Breast epithelium (tissue), 4 donors: ENCODE measurements at regions not wholly inside any gene's neighbourhood (a gene's known extent, or its start where the extent isn't known, plus 50 kb on each side); places are given as distances from the start of the nearest gene placed in this dataset.

Source experiments
- DNase-seq, 2 donors: peaks; one replicate each; pipeline ENCODE4 v3.0.0-alpha.2; 2019; ENCODE audit warnings: low spot score in 2 of 2
- H3K27ac ChIP-seq, 2 donors: fragments of 200-600 bp; sonication (generic) in 1 of 2; one replicate each; pipeline ENCODE4 v1.5.1; 2016 to 2019; ENCODE audit warnings: mild to moderate bottlenecking in 1 of 2
- H3K27me3 ChIP-seq, 2 donors: fragments of 200-600 bp; sonication (generic) in 1 of 2; one replicate each; pipeline versions ENCODE4 v1.5.1 to v1.6.0; 2017 to 2019; ENCODE audit warnings: control low read depth in 1 of 2, mild to moderate bottlenecking in 1 of 2
- H3K36me3 ChIP-seq: fragments of 200-600 bp; one replicate; pipeline ENCODE4 v1.5.1; 2019
- H3K4me1 ChIP-seq, 2 donors: fragments of 200-600 bp; sonication (generic); one replicate each; pipeline ENCODE4 v1.5.1; 2016 to 2019; ENCODE audit warnings: control low read depth in 1 of 2
- H3K4me3 ChIP-seq, 3 donors: fragments of 200-600 bp; sonication (generic); 1 replicate in 2 of 3; 2 replicates in 1 of 3; pipeline ENCODE4 v1.5.1; 2016 to 2019; ENCODE audit warnings: mild to moderate bottlenecking in 3 of 3, moderate library complexity in 2 of 3
- H3K9me3 ChIP-seq, 2 donors: fragments of 200-600 bp; sonication (generic) in 1 of 2; one replicate each; pipeline ENCODE4 v1.5.1; 2016 to 2019; ENCODE audit warnings: control low read depth in 1 of 2
- CTCF ChIP-seq, 3 donors: fragments of 450-650 bp; IDR thresholded peaks; one replicate each; pipeline ENCODE4 v1.5.1; 2016 to 2017; ENCODE audit warnings: antibody characterized with exemption in 3 of 3, mild to moderate bottlenecking in 3 of 3, moderate library complexity in 3 of 3
- POLR2A ChIP-seq: fragments of 450-650 bp; IDR thresholded peaks from one replicate; pipeline ENCODE4 v1.6.1; 2016; ENCODE audit warnings: antibody characterized with exemption, mild to moderate bottlenecking, moderate library complexity
- POLR2AphosphoS5 ChIP-seq, 3 donors: sonication (generic); formaldehyde crosslinking; IDR thresholded peaks; one replicate each; pipeline ENCODE4 v1.6.1; 2017; ENCODE audit warnings: antibody characterized with exemption in 3 of 3
- intact Hi-C: fragments of 100-400 bp; cut with DNase I; formaldehyde crosslinking; loops from one replicate; pipeline ENCODE4 v1.15.1; 2023; ENCODE audit warnings: low total_unique reads

- DNase-seq = no peak
- Histone ChIP-seq H3K4me3 (no peak overlapping the region), H3K4me1 (no peaks in the 10 kb centered on the region), H3K27me3 (no peaks in the 10 kb centered on the region), H3K27ac (no peak overlapping the region), H3K9me3 (no peaks in the 10 kb centered on the region), H3K36me3 (no peaks in the 10 kb centered on the region)
- TF ChIP-seq POLR2AphosphoS5 (IDR thresholded peaks at IDR 0.05) (no peak), POLR2A (no peak), CTCF (IDR thresholded peaks at IDR 0.05) (no peak)
- intact Hi-C loops = no loop called here
These were observed 2257.1 kb upstream of the ACO1 start for GRCh38 chr9:30127371-30127770.

GRCh38 chr9:30140407-30140806, 2244.0 kb upstream of the ACO1 start:
- Histone ChIP-seq H3K27ac (no peak overlapping the region), H3K4me1 (no peaks in the 10 kb centered on the region), H3K36me3 (no peaks in the 10 kb centered on the region), H3K4me3 (no peak overlapping the region), H3K27me3 (no peaks in the 10 kb centered on the region), H3K9me3 (no peaks in the 10 kb centered on the region)
- no peak for DNase-seq
- TF ChIP-seq POLR2AphosphoS5 (IDR thresholded peaks at IDR 0.05) (no peak), POLR2A (no peak), CTCF (IDR thresholded peaks at IDR 0.05) (no peak)
- intact Hi-C loops = no loop called here

- intact Hi-C loops = no loop called here
These were observed 2223.9 kb upstream of the ACO1 start for GRCh38 chr9:30160570-30160969.

GRCh38 chr9:30172206-30172605, 2212.2 kb upstream of the ACO1 start:
- Histone ChIP-seq H3K4me3 (no peak overlapping the region), H3K36me3 (no peaks in the 10 kb centered on the region), H3K9me3 (peaks cover 0 to 8% of the 10 kb centered on the region in 2 donors), H3K4me1 (no peaks in the 10 kb centered on the region), H3K27me3 (no peaks in the 10 kb centered on the region), H3K27ac (no peak overlapping the region)
- no peak for TF ChIP-seq CTCF (IDR thresholded peaks at IDR 0.05)
- no peak for TF ChIP-seq POLR2AphosphoS5 (IDR thresholded peaks at IDR 0.05)
- no peak for TF ChIP-seq POLR2A
- intact Hi-C loops = no loop called here
- no peak for DNase-seq

More at GRCh38 chr9:30160570-30160969, 2223.9 kb upstream of the ACO1 start:
- Histone ChIP-seq H3K27ac (no peak overlapping the region), H3K4me3 (no peak overlapping the region), H3K9me3 (no peaks in the 10 kb centered on the region), H3K27me3 (no peaks in the 10 kb centered on the region), H3K36me3 (no peaks in the 10 kb centered on the region), H3K4me1 (no peaks in the 10 kb centered on the region)
- no peak for TF ChIP-seq POLR2A
- TF ChIP-seq POLR2AphosphoS5 (IDR thresholded peaks at IDR 0.05) = no peak
- TF ChIP-seq CTCF (IDR thresholded peaks at IDR 0.05) = no peak
- DNase-seq = no peak

GRCh38 chr9:30178610-30179009, 2205.8 kb upstream of the ACO1 start:
- no peaks in the 10 kb centered on the region for H3K27me3 ChIP-seq
- no peaks in the 10 kb centered on the region for H3K4me1 ChIP-seq
- H3K27ac ChIP-seq = no peak overlapping the region
- H3K4me3 ChIP-seq = no peak overlapping the region
- DNase-seq = no peak
- intact Hi-C loops = no loop called here
- TF ChIP-seq CTCF (IDR thresholded peaks at IDR 0.05) = no peak
- no peaks in the 10 kb centered on the region for H3K36me3 ChIP-seq
- no peaks in the 10 kb centered on the region for H3K9me3 ChIP-seq
